ENCODE measurements at regions not wholly inside any gene's neighbourhood (a gene's known extent, or its start where the extent isn't known, plus 50 kb on each side); places are given as distances from the start of the nearest gene placed in this dataset.

- TF ChIP-seq EZH2 (IDR thresholded peaks at IDR 0.05) (no peak), CTCF (IDR thresholded peaks at IDR 0.05) (no peak), EZH2phosphoT487 (IDR thresholded peaks at IDR 0.05) (no peak)
Observed at GRCh38 chr18:29163596-29163995, 986.7 kb upstream of the CDH2 start.
